Osteocyte (in vitro differentiated cells): ENCODE measurements at regions not wholly inside any gene's neighbourhood (a gene's known extent, or its start where the extent isn't known, plus 50 kb on each side); places are given as distances from the start of the nearest gene placed in this dataset.
"Not testable (repeated sequence)": the region's sequence is repeated elsewhere in the genome, so short reads cannot be mapped to it uniquely, and the experiment has no call there.

ENCODE experiments used
- DNase-seq: peaks from one replicate; pipeline ENCODE4 v3.0.0; 2021; ENCODE audit warnings: mixed read lengths; ENCODE audit not compliant: unreplicated experiment; ENCODE audit errors: extremely low spot score
- H3K27ac Mint-ChIP-seq: one replicate; pipeline ENCODE4 v1.8.0; 2021; ENCODE audit warnings: mild to moderate bottlenecking, mixed read lengths; ENCODE audit not compliant: unreplicated experiment
- H3K27me3 Mint-ChIP-seq: one replicate; pipeline ENCODE4 v1.8.0; 2021; ENCODE audit warnings: mixed read lengths; ENCODE audit not compliant: unreplicated experiment
- H3K36me3 Mint-ChIP-seq: one replicate; pipeline ENCODE4 v1.8.0; 2021; ENCODE audit warnings: mixed read lengths; ENCODE audit not compliant: unreplicated experiment
- H3K4me1 Mint-ChIP-seq: one replicate; pipeline ENCODE4 v1.8.0; 2021; ENCODE audit warnings: mixed read lengths; ENCODE audit not compliant: unreplicated experiment
- H3K4me3 Mint-ChIP-seq: one replicate; pipeline ENCODE4 v1.8.0; 2021; ENCODE audit warnings: mild to moderate bottlenecking, moderate library complexity, mixed read lengths; ENCODE audit not compliant: unreplicated experiment
- H3K9me3 Mint-ChIP-seq: one replicate; pipeline ENCODE4 v1.8.0; 2021; ENCODE audit warnings: mixed read lengths; ENCODE audit not compliant: unreplicated experiment
- CTCF ChIP-seq: fragments of 200-600 bp; sonication (generic); IDR thresholded peaks from 2 replicates; pipeline ENCODE4 v1.5.0; 2021; ENCODE audit warnings: antibody characterized with exemption, mild to moderate bottlenecking, moderate library complexity

- no peak for TF ChIP-seq CTCF
- no peak for DNase-seq
- Mint-ChIP-seq H3K9me3 (no peaks in the 10 kb centered on the region), H3K27ac (no peak overlapping the region), H3K27me3 (peaks cover 16% of the 10 kb centered on the region), H3K4me1 (peaks cover 38% of the 10 kb centered on the region), H3K4me3 (no peak overlapping the region), H3K36me3 (no peaks in the 10 kb centered on the region)
Observed at GRCh38 chr11:129643031-129643721, 172.5 kb upstream of the TMEM45B start.

- Mint-ChIP-seq H3K4me1 (peaks cover 33% of the 10 kb centered on the region), H3K27me3 (peaks cover 23% of the 10 kb centered on the region), H3K4me3 (no peak overlapping the region), H3K36me3 (no peaks in the 10 kb centered on the region), H3K9me3 (no peaks in the 10 kb centered on the region), H3K27ac (no peak overlapping the region)
- TF ChIP-seq CTCF = no peak
- DNase-seq = no peak
Observed at GRCh38 chr11:129644326-129644725, 171.3 kb upstream of the TMEM45B start.

DNA sequence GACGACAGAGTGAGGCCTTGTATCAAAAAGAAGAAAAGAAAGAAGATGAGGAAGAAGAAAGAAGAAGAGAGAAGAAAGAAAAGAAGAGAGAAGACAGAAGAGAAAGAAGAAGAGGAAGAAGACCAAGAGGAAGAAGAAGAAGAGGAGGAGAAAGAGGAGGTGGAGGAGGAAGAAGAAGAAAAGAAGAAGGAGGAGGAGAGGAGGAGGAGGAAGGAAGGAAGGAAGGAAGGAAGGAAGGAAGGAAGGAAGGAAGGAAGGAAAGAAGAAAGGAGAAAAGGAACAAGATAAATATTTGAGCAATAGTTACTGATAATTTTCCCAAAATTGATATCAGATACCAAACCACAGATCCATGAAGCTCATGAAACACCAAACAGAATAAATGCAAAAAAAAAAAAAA, 169.7 kb upstream of the TMEM45B start:
- Mint-ChIP-seq H3K36me3 (no peaks in the 10 kb centered on the region), H3K27me3 (peaks cover 25% of the 10 kb centered on the region), H3K27ac (no peak overlapping the region), H3K4me1 (peaks cover 22% of the 10 kb centered on the region), H3K4me3 (no peak overlapping the region), H3K9me3 (no peaks in the 10 kb centered on the region)
- TF ChIP-seq CTCF = no peak
- no peak for DNase-seq

DNA sequence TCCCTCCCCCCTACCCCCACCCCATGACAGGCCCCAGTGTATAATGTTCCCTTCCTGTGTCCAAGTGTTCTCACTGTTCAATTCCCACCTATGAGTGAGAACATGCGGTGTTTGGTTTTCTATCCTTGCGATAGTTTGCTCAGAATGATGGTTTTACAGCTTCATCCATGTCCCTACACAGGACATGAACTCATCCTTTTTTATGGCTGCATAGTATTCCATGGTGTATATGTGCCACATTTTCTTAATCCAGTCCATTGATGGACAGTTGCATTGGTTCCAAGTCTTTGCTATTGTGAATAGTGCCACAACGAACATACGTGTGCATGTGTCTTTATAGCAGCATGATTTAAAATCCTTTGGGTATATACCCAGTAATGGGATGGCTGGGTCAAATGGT, 165.6 kb upstream of the TMEM45B start:
- H3K4me1 Mint-ChIP-seq, DNase-seq, H3K9me3 Mint-ChIP-seq, H3K4me3 Mint-ChIP-seq, H3K27ac Mint-ChIP-seq, H3K36me3 Mint-ChIP-seq: not testable (repeated sequence)
- peaks cover 26% of the 10 kb centered on the region for H3K27me3 Mint-ChIP-seq

DNA sequence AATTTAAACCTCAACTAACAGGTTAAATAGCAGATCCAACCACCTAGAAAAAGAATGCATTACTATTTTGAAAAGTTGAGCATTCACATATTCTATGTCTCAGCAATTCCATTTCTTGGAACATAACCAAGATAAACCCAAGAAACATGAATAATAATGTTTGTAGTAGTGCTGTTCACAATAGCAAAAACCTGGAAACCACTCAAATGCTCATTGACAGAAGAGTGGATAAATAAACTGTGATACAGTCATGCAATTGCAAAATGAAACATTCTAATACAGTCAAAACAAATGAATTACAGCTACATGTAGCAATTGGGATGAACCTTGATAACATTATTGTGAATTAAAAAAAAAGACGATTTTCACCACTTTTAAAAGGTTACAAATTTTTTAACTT, 162.8 kb upstream of the TMEM45B start:
- Mint-ChIP-seq H3K4me1 (peaks cover 3% of the 10 kb centered on the region), H3K4me3 (no peak overlapping the region), H3K27me3 (peaks cover 36% of the 10 kb centered on the region), H3K27ac (no peak overlapping the region), H3K36me3 (no peaks in the 10 kb centered on the region), H3K9me3 (peaks cover 21% of the 10 kb centered on the region)
- no peak for DNase-seq
- TF ChIP-seq CTCF = no peak
